ENCODE measurements at regions not wholly inside any gene's neighbourhood (a gene's known extent, or its start where the extent isn't known, plus 50 kb on each side); places are given as distances from the start of the nearest gene placed in this dataset.
"Not testable (repeated sequence)": the region's sequence is repeated elsewhere in the genome, so short reads cannot be mapped to it uniquely, and the experiment has no call there.

DNA sequence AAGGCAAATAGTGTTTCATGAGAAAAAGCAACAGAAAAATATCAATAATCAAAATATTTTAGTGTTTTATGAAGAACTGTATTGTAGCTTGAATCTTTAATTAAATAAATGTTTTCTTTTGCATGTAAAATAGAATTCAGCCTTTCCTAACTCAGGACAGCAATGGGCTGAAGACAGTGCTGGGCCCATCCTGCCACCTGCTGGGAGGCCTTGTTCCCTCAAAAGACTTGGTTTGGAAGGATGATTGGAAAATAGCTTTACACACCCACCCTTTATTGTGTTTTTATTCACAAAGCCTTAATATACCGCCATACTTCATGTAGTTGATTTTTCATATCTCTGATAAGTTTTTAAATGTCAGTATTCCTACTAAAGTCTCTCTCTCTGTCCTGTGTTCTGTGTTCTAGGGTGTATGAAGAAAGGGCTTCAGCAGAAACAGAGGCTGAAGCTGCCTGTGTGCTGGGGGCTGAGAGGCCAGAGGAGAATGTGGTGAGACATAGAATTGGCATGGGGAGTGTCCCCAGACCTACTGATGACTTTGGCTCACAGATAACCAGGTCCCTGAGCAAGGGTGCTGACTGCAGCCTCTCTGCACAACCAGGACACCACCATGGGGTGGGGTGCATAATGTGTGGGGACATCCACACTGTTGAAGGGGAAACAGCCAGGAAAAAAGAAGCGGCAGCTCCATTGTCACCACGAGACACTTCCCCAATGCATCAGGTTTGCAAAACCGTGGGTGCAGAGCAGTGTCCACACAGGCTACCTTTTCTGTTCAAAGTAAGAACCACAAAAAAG lies 286.0 kb upstream of the WSB1 start:
- H3K27me3 Mint-ChIP-seq; H3K4me1 Mint-ChIP-seq (ENCODE audit: low read depth in 2 of 2); H3K4me3 Mint-ChIP-seq; H3K27ac Mint-ChIP-seq; H3K9me3 Mint-ChIP-seq; H3K36me3 Mint-ChIP-seq (ENCODE audit: insufficient read depth); DNase-seq; ATAC-seq (replicated peaks): not testable (repeated sequence)

DNA sequence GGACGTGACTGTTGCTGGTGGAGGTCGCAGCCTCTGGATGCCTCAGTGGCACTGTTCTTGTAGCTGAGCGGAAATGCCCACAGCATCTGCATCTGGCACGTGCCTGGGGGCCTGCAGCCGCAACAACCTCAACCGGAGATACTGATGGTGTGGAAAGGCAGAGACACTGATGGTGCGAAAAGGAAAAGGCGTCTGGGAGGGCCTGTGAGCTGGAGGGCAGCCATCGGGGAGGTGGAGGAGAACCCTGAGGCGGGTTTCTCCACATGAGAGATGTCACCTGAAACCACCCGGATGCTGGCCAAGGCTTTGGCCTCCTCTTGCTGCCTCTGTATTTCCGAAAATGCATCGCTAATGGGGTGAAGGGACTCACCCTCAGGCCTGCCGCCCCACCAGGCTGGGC lies 284.8 kb upstream of the WSB1 start:
- Mint-ChIP-seq H3K9me3 (no peaks in the 10 kb centered on the region), H3K27ac (no peak overlapping the region), H3K27me3 (no peaks in the 10 kb centered on the region), H3K36me3 (ENCODE audit: insufficient read depth) (no peaks in the 10 kb centered on the region), H3K4me1 (ENCODE audit: low read depth in 2 of 2) (no peaks in the 10 kb centered on the region), H3K4me3 (no peak overlapping the region)
- DNase-seq (no peak), ATAC-seq (replicated peaks) (no peak)

DNA sequence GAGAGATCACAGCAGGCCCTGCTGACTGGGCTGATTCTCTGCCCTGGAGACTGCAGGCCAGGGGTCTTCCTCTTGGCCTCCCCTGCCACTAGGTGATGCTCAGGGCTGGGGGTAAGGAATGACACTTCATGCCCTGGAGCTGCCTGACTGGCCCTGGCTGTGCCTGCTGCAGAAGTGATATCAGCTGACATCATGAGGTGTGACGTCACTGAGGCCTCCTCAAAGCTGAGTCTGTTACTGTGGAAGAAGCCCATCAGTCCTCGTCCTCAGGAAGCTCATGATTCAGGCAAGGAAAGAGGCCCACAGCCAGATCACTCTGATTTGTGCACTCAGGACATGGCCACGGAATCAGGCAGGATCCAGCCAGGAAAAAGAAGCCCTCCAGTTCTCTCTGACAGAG lies 283.8 kb upstream of the WSB1 start:
- not testable (repeated sequence) for H3K27ac Mint-ChIP-seq; DNase-seq; H3K4me3 Mint-ChIP-seq; H3K36me3 Mint-ChIP-seq (ENCODE audit: insufficient read depth); H3K4me1 Mint-ChIP-seq (ENCODE audit: low read depth in 2 of 2); H3K27me3 Mint-ChIP-seq; H3K9me3 Mint-ChIP-seq; ATAC-seq (replicated peaks)

DNA sequence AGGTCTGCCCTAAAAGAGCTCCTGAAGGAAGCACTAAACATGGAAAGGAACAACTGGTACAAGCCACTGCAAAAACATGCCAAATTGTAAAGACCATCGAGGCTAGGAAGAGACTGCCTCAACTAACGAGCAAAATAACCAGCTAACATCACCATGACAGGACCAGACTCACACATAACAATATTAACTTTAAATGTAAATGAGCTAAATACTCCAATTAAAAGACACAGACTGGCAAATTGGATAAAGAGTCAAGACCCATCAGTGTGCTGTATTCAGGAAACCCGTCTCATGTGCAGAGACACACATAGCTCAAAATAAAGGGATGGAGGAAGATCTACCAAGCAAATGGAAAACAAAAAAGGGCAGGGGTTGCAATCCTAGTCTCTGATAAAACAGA lies 263.4 kb upstream of the WSB1 start:
- not testable (repeated sequence) for H3K4me3 Mint-ChIP-seq; ATAC-seq (replicated peaks); H3K27ac Mint-ChIP-seq; DNase-seq; H3K4me1 Mint-ChIP-seq (ENCODE audit: low read depth in 2 of 2); H3K36me3 Mint-ChIP-seq (ENCODE audit: insufficient read depth); H3K9me3 Mint-ChIP-seq; H3K27me3 Mint-ChIP-seq

DNA sequence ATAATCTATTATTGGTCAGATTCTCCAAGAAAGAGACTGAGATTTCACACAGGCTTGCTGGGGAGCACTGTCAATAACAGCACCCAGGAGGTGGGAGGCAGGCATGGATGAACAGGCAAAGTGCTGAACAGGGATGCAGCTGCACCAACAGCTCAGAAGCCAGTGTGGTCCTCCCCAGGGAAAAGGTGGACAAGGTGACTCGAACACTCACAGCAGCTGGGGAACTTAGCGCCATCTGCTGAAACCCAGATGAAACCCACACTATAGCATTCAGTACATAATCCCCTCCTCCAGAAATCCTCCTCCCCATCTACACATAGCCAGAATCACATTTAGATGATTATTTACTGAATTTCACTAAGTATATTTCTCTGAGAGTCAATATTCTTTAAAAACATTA lies 255.2 kb upstream of the WSB1 start:
- ATAC-seq (replicated peaks) (no peak), DNase-seq (no peak)
- H3K27me3 Mint-ChIP-seq, result no peaks in the 10 kb centered on the region
- no peaks in the 10 kb centered on the region for H3K4me1 Mint-ChIP-seq (ENCODE audit: low read depth in 2 of 2)
- no peaks in the 10 kb centered on the region for H3K36me3 Mint-ChIP-seq (ENCODE audit: insufficient read depth)
- peaks cover 0 to 1% of the 10 kb centered on the region in 2 donors for H3K9me3 Mint-ChIP-seq
- H3K4me3 Mint-ChIP-seq, result no peak overlapping the region
- no peak overlapping the region for H3K27ac Mint-ChIP-seq

DNA sequence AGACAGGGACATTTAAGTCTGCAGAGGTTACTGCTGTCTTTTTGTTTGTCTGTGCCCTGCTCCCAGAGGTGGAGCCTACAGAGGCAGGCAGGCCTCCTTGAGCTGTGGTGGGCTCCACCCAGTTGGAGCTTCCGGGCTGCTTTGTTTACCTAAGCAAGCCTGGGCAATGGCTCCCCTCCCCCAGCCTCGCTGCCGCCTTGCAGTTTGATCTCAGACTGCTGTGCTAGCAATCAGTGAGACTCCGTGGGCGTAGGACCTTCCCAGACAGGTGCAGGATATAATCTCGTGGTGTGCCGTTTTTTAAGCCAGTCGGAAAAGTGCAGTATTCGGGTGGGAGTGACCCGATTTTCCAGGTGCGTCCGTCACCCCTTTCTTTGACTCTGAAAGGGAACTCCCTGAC lies 248.9 kb upstream of the WSB1 start:
- not testable (repeated sequence) for H3K4me1 Mint-ChIP-seq (ENCODE audit: low read depth in 2 of 2); H3K36me3 Mint-ChIP-seq (ENCODE audit: insufficient read depth); ATAC-seq (replicated peaks); DNase-seq; H3K9me3 Mint-ChIP-seq; H3K4me3 Mint-ChIP-seq; H3K27ac Mint-ChIP-seq
- H3K27me3 Mint-ChIP-seq, result peaks cover 7 to 11% of the 10 kb centered on the region in 2 donors

DNA sequence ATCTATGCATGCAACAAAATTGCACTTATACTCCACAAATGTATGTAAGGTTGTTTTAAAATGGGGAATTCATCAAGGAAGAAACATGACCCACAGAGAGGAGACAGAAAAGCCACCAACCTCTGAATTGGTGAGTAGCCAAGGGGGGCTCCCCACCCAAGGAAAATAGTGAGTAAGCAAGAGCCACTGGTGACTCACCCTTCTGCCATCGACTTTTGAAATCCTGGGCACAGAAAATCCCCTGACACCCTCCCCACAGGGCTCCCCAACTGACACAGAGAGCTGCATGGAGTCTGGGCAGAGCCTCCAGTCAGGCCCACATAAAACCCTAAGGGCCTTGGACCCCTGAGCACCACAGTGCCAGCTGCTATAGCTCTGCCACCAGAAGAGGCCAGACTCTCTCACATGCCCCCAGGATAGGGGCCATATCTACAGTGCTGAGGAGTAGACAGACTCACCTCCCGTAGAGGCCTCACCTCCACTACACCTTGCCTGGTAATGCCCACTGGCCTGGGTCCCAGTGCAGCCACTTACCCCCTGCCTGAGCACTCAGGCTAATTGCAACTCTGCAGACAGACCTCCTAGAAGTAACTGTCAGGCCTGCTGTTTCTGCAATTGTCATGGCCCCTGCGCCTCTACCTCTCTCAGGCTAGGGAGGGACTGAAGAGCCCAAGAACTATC lies 244.7 kb upstream of the WSB1 start:
- H3K4me3 Mint-ChIP-seq, result no peak overlapping the region
- no peak overlapping the region for H3K27ac Mint-ChIP-seq
- H3K4me1 Mint-ChIP-seq (ENCODE audit: low read depth in 2 of 2), result no peaks in the 10 kb centered on the region
- ATAC-seq (replicated peaks) (no peak), DNase-seq (no peak)
- H3K9me3 Mint-ChIP-seq, result no peaks in the 10 kb centered on the region
- H3K27me3 Mint-ChIP-seq, result peaks cover 7 to 27% of the 10 kb centered on the region in 2 donors
- H3K36me3 Mint-ChIP-seq (ENCODE audit: insufficient read depth), result no peaks in the 10 kb centered on the region

DNA sequence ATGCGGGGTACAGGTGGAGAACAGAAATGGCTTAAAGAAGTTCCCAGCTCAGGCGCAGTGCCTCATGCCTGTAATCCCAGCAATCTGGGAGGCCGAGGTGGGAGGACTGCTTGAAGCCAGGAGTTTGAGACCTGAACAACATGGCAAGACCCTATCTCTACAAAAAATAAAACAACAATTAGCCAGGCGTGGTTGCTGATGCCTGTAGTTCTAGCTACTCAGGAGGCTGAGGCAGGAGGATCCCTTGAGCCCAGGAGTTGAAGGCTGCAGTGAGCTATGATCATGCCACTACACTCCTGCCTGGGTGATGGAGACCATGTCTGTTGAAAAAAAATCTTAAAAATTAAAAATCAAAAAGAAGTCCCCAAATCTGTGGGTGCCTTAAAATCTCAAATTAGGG lies 228.3 kb upstream of the WSB1 start:
- no peaks in the 10 kb centered on the region for H3K36me3 Mint-ChIP-seq (ENCODE audit: insufficient read depth)

DNA sequence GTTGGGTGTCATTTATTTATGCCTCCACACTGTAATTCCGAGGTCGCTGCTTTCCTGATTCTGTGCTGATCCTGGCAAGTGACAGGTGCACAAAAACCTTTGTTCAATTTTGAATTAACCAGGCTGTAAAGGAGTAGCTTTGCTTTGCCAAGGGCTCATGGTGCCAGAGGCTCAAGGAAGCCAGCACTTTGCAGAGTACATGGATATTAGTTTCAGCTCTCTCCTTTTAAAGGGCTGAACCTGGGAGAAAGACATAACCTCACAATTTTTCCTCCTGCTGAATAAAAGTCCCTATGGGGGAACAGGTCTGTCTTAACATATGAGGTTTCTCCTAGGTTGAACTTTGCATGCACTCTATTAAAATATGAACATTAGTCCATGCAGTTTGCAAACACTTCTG lies 227.6 kb upstream of the WSB1 start:
- Mint-ChIP-seq H3K4me3 (no peak overlapping the region), H3K4me1 (ENCODE audit: low read depth in 2 of 2) (no peaks in the 10 kb centered on the region), H3K27me3 (peaks cover 35 to 36% of the 10 kb centered on the region in 2 donors), H3K27ac (no peak overlapping the region), H3K9me3 (peaks cover 0 to 3% of the 10 kb centered on the region in 2 donors), H3K36me3 (ENCODE audit: insufficient read depth) (no peaks in the 10 kb centered on the region)
- ATAC-seq (replicated peaks) (no peak), DNase-seq (no peak)

More for the DNA sequence above, 228.3 kb upstream of the WSB1 start:
- no peak for ATAC-seq (replicated peaks)
- DNase-seq, result no peak
- Mint-ChIP-seq H3K4me1 (ENCODE audit: low read depth in 2 of 2) (no peaks in the 10 kb centered on the region), H3K4me3 (no peak overlapping the region), H3K27ac (no peak overlapping the region), H3K9me3 (peaks cover 0 to 3% of the 10 kb centered on the region in 2 donors), H3K27me3 (peaks cover 36% of the 10 kb centered on the region in 2 donors)

DNA sequence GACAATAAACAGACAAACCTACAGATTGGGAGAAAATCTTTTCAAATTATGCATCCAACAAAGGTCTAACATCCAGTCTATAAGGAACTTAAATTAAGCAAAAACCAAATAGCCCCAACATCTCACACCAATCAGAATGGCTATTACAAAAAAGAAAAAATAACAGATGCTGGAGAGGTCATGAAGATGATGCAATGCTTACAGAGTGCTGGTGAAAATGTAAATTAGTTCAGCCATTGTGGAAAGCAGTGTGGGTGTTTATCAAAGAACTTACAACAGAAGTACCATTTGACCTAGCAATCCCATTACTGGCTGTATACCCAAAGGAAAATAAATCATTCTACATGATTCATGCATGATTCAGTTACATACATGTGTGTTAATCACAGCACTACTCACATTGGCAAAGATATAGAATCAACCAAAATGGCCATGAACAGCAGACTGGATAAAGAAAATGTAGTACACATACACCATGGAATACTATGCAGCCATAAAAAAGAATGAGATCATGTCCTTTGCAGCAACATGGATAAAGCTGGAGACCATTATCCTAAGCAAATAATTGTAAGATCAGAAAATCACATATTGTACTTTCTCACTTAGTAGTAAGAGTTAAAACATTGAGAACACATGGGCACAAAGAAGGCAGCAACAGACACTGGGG lies 223.9 kb upstream of the WSB1 start:
- no peak overlapping the region for H3K4me3 Mint-ChIP-seq
- H3K9me3 Mint-ChIP-seq, result peaks cover 0 to 1% of the 10 kb centered on the region in 2 donors
- DNase-seq (no peak), ATAC-seq (replicated peaks) (no peak)
- H3K27me3 Mint-ChIP-seq, result peaks cover 7 to 13% of the 10 kb centered on the region in 2 donors
- no peaks in the 10 kb centered on the region for H3K4me1 Mint-ChIP-seq (ENCODE audit: low read depth in 2 of 2)
- no peaks in the 10 kb centered on the region for H3K36me3 Mint-ChIP-seq (ENCODE audit: insufficient read depth)
- no peak overlapping the region for H3K27ac Mint-ChIP-seq

DNA sequence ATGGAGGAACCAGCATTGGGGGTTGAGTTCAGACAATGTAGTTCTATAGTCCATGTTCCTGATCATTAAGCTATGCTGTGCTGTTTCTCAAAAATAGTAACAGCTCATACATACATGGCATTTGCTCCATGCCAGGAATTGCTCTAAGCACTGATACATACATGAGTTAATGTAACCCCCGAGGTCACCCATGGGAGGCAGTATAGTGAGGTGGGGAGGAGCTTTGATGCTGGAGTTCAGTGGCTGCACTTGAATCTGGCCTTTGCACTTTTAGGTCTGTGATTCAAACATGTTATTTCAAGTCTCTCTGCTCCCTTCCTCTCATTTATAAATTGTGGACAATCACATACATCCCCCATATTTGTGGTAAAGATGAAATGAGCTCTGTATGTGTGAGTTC lies 223.1 kb upstream of the WSB1 start:
- ATAC-seq (replicated peaks), result no peak
- Mint-ChIP-seq H3K4me3 (no peak overlapping the region), H3K9me3 (peaks cover 0 to 1% of the 10 kb centered on the region in 2 donors)

DNA sequence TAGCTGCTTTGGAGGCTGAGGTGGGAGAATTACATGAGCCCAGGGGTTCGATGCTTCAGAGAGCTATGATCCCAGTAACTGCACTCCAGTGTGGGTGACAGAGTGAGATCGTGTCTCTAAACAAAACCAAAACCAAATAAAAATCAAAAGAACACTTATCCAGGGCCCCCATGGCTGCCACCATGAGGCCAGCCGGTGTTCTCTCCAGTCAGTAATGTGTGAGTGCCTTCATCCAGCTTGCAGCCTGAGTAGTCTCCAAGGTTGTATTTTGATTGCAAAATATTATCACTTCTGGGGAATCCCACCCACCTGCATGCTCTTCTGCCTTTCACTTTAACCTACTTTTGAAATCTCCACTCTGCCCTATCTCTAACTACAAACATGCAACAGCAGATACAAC lies 221.0 kb upstream of the WSB1 start:
- peaks cover 18 to 26% of the 10 kb centered on the region in 2 donors for H3K27me3 Mint-ChIP-seq
- peaks cover 0 to 1% of the 10 kb centered on the region in 2 donors for H3K9me3 Mint-ChIP-seq
- no peak overlapping the region for H3K27ac Mint-ChIP-seq
- DNase-seq (no peak), ATAC-seq (replicated peaks) (no peak)
- H3K4me1 Mint-ChIP-seq (ENCODE audit: low read depth in 2 of 2), result no peaks in the 10 kb centered on the region
- H3K4me3 Mint-ChIP-seq, result no peak overlapping the region
- H3K36me3 Mint-ChIP-seq (ENCODE audit: insufficient read depth), result no peaks in the 10 kb centered on the region

More for the DNA sequence above, 223.1 kb upstream of the WSB1 start:
- Mint-ChIP-seq H3K4me1 (ENCODE audit: low read depth in 2 of 2) (no peaks in the 10 kb centered on the region), H3K36me3 (ENCODE audit: insufficient read depth) (no peaks in the 10 kb centered on the region), H3K27ac (no peak overlapping the region), H3K27me3 (peaks cover 15 to 19% of the 10 kb centered on the region in 2 donors)
- no peak for DNase-seq

DNA sequence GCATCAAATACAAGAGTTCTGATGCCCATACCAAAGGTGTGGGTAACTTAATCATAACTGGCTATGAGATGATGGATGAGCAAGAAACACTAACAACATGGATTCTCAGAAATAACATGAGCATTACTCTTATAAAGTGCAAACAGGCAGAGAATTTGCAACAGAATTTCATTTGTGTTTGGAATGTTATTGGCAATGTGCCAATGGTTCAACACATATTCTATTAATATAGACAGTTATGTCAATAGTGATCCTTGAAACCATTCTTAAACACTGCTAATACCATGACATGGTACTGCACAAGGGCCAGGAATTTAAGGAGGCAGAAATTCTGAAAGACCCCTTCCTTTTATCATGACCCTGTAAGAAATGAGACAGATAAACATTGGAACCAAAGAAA lies 217.1 kb upstream of the WSB1 start:
- DNase-seq (no peak), ATAC-seq (replicated peaks) (no peak)
- Mint-ChIP-seq H3K36me3 (ENCODE audit: insufficient read depth) (no peaks in the 10 kb centered on the region), H3K27me3 (peaks cover 18 to 27% of the 10 kb centered on the region in 2 donors), H3K27ac (no peak overlapping the region), H3K9me3 (no peaks in the 10 kb centered on the region), H3K4me1 (ENCODE audit: low read depth in 2 of 2) (no peaks in the 10 kb centered on the region), H3K4me3 (no peak overlapping the region)

DNA sequence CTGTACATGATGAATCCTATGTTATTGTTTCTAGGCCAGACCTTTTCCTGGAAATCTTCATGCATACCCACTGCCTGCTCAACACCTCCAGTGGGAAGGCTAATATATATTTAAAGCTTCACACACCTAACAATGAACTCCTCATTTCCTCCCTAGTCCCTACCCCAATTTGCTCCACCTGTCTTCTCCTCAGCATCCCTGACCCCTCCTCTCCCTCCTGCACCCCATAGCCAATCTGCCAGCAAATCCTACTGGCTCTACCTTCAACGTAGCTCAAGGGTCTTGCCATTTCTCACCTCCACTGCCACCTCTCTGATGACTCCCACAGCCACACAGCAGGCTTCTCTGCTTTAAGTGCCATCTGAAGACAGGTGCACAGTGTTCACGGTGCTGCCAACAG lies 215.6 kb upstream of the WSB1 start:
- no peak overlapping the region for H3K27ac Mint-ChIP-seq
- H3K36me3 Mint-ChIP-seq (ENCODE audit: insufficient read depth), result no peaks in the 10 kb centered on the region
- no peak overlapping the region for H3K4me3 Mint-ChIP-seq
- no peak for DNase-seq
- no peak for ATAC-seq (replicated peaks)
- peaks cover 21 to 42% of the 10 kb centered on the region in 2 donors for H3K27me3 Mint-ChIP-seq
- no peaks in the 10 kb centered on the region for H3K4me1 Mint-ChIP-seq (ENCODE audit: low read depth in 2 of 2)
- H3K9me3 Mint-ChIP-seq, result no peaks in the 10 kb centered on the region
